ENCODE measurements at regions not wholly inside any gene's neighbourhood (a gene's known extent, or its start where the extent isn't known, plus 50 kb on each side); places are given as distances from the start of the nearest gene placed in this dataset.

DNA sequence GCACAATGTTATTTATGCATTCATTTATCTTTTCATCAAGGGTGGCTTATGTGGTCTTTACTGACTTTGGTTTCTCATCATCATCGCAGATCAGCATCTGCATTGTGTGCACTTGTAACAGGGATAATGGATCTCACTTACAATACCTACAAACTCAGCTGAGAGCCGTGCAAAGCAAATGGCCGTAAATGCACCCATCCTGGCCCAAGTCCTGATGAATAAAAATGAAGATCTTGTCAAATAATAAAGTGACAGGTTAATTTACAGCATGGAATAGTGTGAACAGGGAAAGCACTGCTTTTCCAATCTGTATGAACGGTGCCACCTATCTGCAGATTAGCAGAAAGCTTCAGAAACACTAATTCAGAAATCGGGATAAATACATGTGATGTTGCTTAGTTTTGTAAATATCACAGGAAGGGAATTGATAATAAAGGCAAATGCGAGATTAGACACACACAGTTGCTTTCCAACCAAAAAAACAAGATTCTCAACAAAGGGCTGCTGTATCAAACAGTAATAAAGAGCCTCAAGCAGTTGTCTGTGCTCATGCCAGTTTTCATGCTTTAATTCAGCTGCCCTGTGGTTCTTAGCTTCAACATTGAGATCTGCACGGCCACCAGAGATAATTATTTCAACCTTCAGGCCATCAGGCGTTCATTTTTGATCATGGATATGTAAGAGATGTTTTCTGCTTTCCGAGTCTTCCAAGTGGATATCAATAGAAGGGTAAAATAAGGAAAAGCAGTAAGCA is 153.4 kb upstream of the POU5F2 start:
- Mint-ChIP-seq H3K27ac (no peak overlapping the region), H3K9me3 (no peaks in the 10 kb centered on the region)
- no peak overlapping the region for H3K4me2 ChIP-seq

DNA sequence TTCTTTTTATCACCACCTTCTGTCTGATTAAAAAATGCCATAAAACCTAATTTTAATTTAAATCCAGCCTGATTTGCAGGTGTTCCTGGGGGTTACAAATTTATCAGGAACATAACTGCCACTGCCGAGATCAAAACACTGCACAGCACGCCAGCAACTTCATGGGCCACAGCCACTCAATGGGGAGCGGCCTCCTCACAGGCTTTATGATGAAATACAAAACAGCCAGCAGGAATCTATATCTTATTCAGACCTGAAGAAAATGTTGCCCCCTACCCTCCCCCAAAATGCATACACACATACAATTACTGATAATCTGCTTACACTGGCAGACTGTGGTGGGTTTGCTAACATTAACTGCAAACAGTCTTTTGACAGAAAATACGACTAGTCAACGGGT is 151.7 kb upstream of the POU5F2 start:
- Histone ChIP-seq H4K20me1 (replicated peaks; ENCODE audit: insufficient read depth) (no peaks in the 10 kb centered on the region), H3K4me2 (no peak overlapping the region), H3K27me3 (ENCODE audit: insufficient read depth) (no peaks in the 10 kb centered on the region), H3K27ac (ENCODE audit: low read depth) (no peak overlapping the region), H3K79me2 (replicated peaks; ENCODE audit: insufficient read depth) (no peaks in the 10 kb centered on the region), H3K4me1 (ENCODE audit: insufficient read depth) (no peaks in the 10 kb centered on the region), H3F3A (replicated peaks; ENCODE audit: low read depth) (no peaks in the 10 kb centered on the region), H3K36me3 (ENCODE audit: insufficient read depth) (no peaks in the 10 kb centered on the region), H2AFZ (no peak overlapping the region), H3K9me2 (ENCODE audit: insufficient read depth) (no peaks in the 10 kb centered on the region), H3K4me3 (no peak overlapping the region)
- H3K4me1 Mint-ChIP-seq = no peaks in the 10 kb centered on the region; the same call in 2 of the 3 replicates
- H3K36me3 Mint-ChIP-seq (ENCODE audit: low read depth) = no peaks in the 10 kb centered on the region
- H3K27ac Mint-ChIP-seq = no peak overlapping the region
- H3K9me3 Mint-ChIP-seq = no peaks in the 10 kb centered on the region
- DNase-seq (ENCODE audit: low spot score) = no peak
- H3K27me3 Mint-ChIP-seq (ENCODE audit: insufficient read depth, low read depth, poor library complexity) = no peaks in the 10 kb centered on the region
- ATAC-seq = no peak
- TF ChIP-seq CREB1 (CRISPR knock-in tag; IDR thresholded peaks at IDR 0.05; ENCODE audit: low read depth) (no peak), ZNF114 (CRISPR knock-in tag; IDR thresholded peaks at IDR 0.05) (no peak)
- H3K4me3 Mint-ChIP-seq = no peak overlapping the region

More for the DNA sequence above, 153.4 kb upstream of the POU5F2 start:
- Histone ChIP-seq H3K9me2 (ENCODE audit: insufficient read depth) (no peaks in the 10 kb centered on the region), H4K20me1 (replicated peaks; ENCODE audit: insufficient read depth) (no peaks in the 10 kb centered on the region), H3F3A (replicated peaks; ENCODE audit: low read depth) (no peaks in the 10 kb centered on the region), H2AFZ (no peak overlapping the region), H3K27ac (ENCODE audit: low read depth) (no peak overlapping the region), H3K79me2 (replicated peaks; ENCODE audit: insufficient read depth) (no peaks in the 10 kb centered on the region), H3K4me1 (ENCODE audit: insufficient read depth) (no peaks in the 10 kb centered on the region), H3K36me3 (ENCODE audit: insufficient read depth) (no peaks in the 10 kb centered on the region), H3K27me3 (ENCODE audit: insufficient read depth) (no peaks in the 10 kb centered on the region), H3K4me3 (no peak overlapping the region)
- DNase-seq (ENCODE audit: low spot score) (peak; percentile 33), ATAC-seq (no peak)
- no peak for TF ChIP-seq EZH2 (IDR thresholded peaks at IDR 0.05; ENCODE audit: low read depth, unreplicated experiment)
- TF ChIP-seq, protein P1, sequence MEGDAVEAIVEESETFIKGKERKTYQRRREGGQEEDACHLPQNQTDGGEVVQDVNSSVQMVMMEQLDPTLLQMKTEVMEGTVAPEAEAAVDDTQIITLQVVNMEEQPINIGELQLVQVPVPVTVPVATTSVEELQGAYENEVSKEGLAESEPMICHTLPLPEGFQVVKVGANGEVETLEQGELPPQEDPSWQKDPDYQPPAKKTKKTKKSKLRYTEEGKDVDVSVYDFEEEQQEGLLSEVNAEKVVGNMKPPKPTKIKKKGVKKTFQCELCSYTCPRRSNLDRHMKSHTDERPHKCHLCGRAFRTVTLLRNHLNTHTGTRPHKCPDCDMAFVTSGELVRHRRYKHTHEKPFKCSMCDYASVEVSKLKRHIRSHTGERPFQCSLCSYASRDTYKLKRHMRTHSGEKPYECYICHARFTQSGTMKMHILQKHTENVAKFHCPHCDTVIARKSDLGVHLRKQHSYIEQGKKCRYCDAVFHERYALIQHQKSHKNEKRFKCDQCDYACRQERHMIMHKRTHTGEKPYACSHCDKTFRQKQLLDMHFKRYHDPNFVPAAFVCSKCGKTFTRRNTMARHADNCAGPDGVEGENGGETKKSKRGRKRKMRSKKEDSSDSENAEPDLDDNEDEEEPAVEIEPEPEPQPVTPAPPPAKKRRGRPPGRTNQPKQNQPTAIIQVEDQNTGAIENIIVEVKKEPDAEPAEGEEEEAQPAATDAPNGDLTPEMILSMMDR (conservative IDR thresholded peaks at IDR 0.05; ENCODE audit: low read depth in 2 of 2) = peak; percentile 68
- no peak overlapping the region for H3K4me3 Mint-ChIP-seq
- H3K4me1 Mint-ChIP-seq = no peaks in the 10 kb centered on the region; the same call in 2 of the 3 replicates
- H3K27me3 Mint-ChIP-seq (ENCODE audit: insufficient read depth, low read depth, poor library complexity) = no peaks in the 10 kb centered on the region
- no peaks in the 10 kb centered on the region for H3K36me3 Mint-ChIP-seq (ENCODE audit: low read depth)

DNA sequence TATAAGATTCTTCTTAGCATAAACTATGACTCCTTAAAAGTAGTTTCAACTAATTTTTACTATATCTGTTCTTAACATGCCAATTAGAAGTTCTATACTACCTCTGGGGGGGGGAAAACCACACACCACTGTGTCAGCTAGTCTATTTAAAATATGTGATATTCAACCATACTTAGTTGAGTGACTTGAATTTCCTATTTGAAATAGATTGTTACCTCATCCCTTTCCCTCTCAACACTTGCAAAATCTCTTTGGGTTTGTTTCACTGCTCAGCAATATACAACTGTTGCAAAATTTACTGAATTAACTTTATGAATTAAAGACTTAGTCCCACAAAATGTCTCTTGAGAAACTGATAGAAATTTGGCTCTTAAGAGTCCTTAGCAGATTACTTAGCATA is 151.1 kb upstream of the POU5F2 start:
- no peaks in the 10 kb centered on the region for H3K4me1 ChIP-seq (ENCODE audit: insufficient read depth)
- no peak overlapping the region for H3K27ac Mint-ChIP-seq
- TF ChIP-seq, protein P2, sequence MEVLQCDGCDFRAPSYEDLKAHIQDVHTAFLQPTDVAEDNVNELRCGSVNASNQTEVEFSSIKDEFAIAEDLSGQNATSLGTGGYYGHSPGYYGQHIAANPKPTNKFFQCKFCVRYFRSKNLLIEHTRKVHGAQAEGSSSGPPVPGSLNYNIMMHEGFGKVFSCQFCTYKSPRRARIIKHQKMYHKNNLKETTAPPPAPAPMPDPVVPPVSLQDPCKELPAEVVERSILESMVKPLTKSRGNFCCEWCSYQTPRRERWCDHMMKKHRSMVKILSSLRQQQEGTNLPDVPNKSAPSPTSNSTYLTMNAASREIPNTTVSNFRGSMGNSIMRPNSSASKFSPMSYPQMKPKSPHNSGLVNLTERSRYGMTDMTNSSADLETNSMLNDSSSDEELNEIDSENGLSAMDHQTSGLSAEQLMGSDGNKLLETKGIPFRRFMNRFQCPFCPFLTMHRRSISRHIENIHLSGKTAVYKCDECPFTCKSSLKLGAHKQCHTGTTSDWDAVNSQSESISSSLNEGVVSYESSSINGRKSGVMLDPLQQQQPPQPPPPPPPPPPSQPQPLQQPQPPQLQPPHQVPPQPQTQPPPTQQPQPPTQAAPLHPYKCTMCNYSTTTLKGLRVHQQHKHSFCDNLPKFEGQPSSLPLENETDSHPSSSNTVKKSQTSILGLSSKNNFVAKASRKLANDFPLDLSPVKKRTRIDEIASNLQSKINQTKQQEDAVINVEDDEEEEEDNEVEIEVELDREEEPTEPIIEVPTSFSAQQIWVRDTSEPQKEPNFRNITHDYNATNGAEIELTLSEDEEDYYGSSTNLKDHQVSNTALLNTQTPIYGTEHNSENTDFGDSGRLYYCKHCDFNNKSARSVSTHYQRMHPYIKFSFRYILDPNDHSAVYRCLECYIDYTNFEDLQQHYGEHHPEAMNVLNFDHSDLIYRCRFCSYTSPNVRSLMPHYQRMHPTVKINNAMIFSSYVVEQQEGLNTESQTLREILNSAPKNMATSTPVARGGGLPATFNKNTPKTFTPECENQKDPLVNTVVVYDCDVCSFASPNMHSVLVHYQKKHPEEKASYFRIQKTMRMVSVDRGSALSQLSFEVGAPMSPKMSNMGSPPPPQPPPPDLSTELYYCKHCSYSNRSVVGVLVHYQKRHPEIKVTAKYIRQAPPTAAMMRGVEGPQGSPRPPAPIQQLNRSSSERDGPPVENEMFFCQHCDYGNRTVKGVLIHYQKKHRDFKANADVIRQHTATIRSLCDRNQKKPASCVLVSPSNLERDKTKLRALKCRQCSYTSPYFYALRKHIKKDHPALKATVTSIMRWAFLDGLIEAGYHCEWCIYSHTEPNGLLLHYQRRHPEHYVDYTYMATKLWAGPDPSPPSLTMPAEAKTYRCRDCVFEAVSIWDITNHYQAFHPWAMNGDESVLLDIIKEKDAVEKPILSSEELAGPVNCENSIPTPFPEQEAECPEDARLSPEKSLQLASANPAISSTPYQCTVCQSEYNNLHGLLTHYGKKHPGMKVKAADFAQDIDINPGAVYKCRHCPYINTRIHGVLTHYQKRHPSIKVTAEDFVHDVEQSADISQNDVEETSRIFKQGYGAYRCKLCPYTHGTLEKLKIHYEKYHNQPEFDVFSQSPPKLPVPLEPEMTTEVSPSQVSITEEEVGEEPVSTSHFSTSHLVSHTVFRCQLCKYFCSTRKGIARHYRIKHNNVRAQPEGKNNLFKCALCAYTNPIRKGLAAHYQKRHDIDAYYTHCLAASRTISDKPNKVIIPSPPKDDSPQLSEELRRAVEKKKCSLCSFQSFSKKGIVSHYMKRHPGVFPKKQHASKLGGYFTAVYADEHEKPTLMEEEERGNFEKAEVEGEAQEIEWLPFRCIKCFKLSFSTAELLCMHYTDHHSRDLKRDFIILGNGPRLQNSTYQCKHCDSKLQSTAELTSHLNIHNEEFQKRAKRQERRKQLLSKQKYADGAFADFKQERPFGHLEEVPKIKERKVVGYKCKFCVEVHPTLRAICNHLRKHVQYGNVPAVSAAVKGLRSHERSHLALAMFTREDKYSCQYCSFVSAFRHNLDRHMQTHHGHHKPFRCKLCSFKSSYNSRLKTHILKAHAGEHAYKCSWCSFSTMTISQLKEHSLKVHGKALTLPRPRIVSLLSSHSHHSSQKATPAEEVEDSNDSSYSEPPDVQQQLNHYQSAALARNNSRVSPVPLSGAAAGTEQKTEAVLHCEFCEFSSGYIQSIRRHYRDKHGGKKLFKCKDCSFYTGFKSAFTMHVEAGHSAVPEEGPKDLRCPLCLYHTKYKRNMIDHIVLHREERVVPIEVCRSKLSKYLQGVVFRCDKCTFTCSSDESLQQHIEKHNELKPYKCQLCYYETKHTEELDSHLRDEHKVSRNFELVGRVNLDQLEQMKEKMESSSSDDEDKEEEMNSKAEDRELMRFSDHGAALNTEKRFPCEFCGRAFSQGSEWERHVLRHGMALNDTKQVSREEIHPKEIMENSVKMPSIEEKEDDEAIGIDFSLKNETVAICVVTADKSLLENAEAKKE (CRISPR knock-in tag; IDR thresholded peaks at IDR 0.05) = no peak

More for the DNA sequence above, 151.1 kb upstream of the POU5F2 start:
- H3K27me3 Mint-ChIP-seq (ENCODE audit: insufficient read depth, low read depth, poor library complexity) = no peaks in the 10 kb centered on the region
- no peaks in the 10 kb centered on the region for H3K27me3 ChIP-seq (ENCODE audit: insufficient read depth)
- no peak overlapping the region for H3K4me3 Mint-ChIP-seq
- H2AFZ ChIP-seq = no peak overlapping the region
- H3K4me1 Mint-ChIP-seq = no peaks in the 10 kb centered on the region; the same call in 2 of the 3 replicates
- H3K79me2 ChIP-seq (replicated peaks; ENCODE audit: insufficient read depth) = no peaks in the 10 kb centered on the region
- H3K9me3 Mint-ChIP-seq = no peaks in the 10 kb centered on the region
- ATAC-seq (no peak), DNase-seq (ENCODE audit: low spot score) (no peak)
- no peaks in the 10 kb centered on the region for H3K9me2 ChIP-seq (ENCODE audit: insufficient read depth)
- no peaks in the 10 kb centered on the region for H3K36me3 ChIP-seq (ENCODE audit: insufficient read depth)
- H3K27ac ChIP-seq (ENCODE audit: low read depth) = no peak overlapping the region
- H4K20me1 ChIP-seq (replicated peaks; ENCODE audit: insufficient read depth) = no peaks in the 10 kb centered on the region
- no peak overlapping the region for H3K4me3 ChIP-seq
- H3K36me3 Mint-ChIP-seq (ENCODE audit: low read depth) = no peaks in the 10 kb centered on the region
- no peak overlapping the region for H3K4me2 ChIP-seq
- no peaks in the 10 kb centered on the region for H3F3A ChIP-seq (replicated peaks; ENCODE audit: low read depth)
